Lower lobe of right lung (tissue), 2 donors: ENCODE measurements at regions not wholly inside any gene's neighbourhood (a gene's known extent, or its start where the extent isn't known, plus 50 kb on each side); places are given as distances from the start of the nearest gene placed in this dataset.
A peak's percentile ranks its signal among the peaks of the same experiment; 100 is the strongest.

Experiments used
- ATAC-seq, 2 donors: fragments of 200-7000 bp; cut with Tn5 transposase; one replicate each; pipeline ENCODE4 v1.9.1; 2020 to 2022; ENCODE audit warnings: mild to moderate bottlenecking in 2 of 2, moderate library complexity in 2 of 2
- DNase-seq: peaks from one replicate; pipeline ENCODE4 v3.0.0-alpha.2; 2020
- H3K27ac ChIP-seq: fragments of 200-600 bp; one replicate; pipeline ENCODE4 v1.8.0; 2022
- H3K27me3 ChIP-seq: fragments of 200-600 bp; one replicate; pipeline ENCODE4 v1.8.0; 2022; ENCODE audit warnings: low read depth
- H3K36me3 ChIP-seq: fragments of 200-600 bp; one replicate; pipeline ENCODE4 v1.8.0; 2022; ENCODE audit warnings: mild to moderate bottlenecking
- H3K4me1 ChIP-seq: fragments of 200-600 bp; one replicate; pipeline ENCODE4 v1.8.0; 2022
- H3K4me3 ChIP-seq: fragments of 200-600 bp; one replicate; pipeline ENCODE4 v1.8.0; 2022; ENCODE audit warnings: mild to moderate bottlenecking
- H3K9me3 ChIP-seq: fragments of 200-600 bp; one replicate; pipeline ENCODE4 v1.8.0; 2022
- CTCF ChIP-seq: fragments of 200-600 bp; IDR thresholded peaks from one replicate; pipeline ENCODE4 v1.8.0; 2022; ENCODE audit warnings: antibody characterized with exemption, mild to moderate bottlenecking
- intact Hi-C: fragments of 100-400 bp; cut with DNase I; formaldehyde crosslinking; loops from one replicate; pipeline ENCODE4 v1.11.0; 2022
- donor health status: DM: no; HTN: yes; CAD: no; lungs with severe emphysema.

GRCh38 chr12:128069359-128069997, 197.5 kb upstream of the TMEM132C start:
- TF ChIP-seq CTCF: peak; percentile 53
- ATAC-seq (no peak), DNase-seq (no peak)
- H3K4me1 ChIP-seq: no peaks in the 10 kb centered on the region
- no peaks in the 10 kb centered on the region for H3K27me3 ChIP-seq
- H3K9me3 ChIP-seq: no peaks in the 10 kb centered on the region
- H3K27ac ChIP-seq: no peak overlapping the region
- no peak overlapping the region for H3K4me3 ChIP-seq
- H3K36me3 ChIP-seq: no peaks in the 10 kb centered on the region
- intact Hi-C loops: no loop called here

- H3K27me3 ChIP-seq: no peaks in the 10 kb centered on the region
- no peaks in the 10 kb centered on the region for H3K9me3 ChIP-seq
- no peak overlapping the region for H3K4me3 ChIP-seq
- intact Hi-C loops: no loop called here
- H3K4me1 ChIP-seq: no peaks in the 10 kb centered on the region
- no peak for DNase-seq
- TF ChIP-seq CTCF: no peak
- no peak overlapping the region for H3K27ac ChIP-seq
- no peaks in the 10 kb centered on the region for H3K36me3 ChIP-seq
- no peak for ATAC-seq
Observed at GRCh38 chr12:128073937-128074336, 193.0 kb upstream of the TMEM132C start.

DNA sequence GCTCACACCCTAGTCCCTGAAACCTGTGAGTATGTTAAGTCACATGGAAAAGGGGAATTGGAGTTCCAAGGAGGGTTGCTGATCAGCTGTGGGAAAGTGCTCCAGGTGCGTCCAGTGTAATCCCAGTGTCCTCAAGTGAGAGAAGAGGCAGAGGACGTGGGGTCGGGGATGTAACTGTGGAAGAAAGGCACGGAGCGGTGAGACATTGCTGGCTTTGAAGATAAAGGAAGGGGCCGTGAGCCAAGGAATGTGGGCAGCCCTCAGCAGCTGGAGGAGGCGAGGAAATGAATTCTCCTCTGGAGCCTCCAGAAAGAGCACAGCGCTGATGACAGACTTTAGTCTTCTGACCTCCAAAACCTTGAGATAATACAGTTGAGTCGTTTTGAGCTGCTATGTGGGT, 191.6 kb upstream of the TMEM132C start:
- Histone ChIP-seq H3K4me3 (no peak overlapping the region), H3K4me1 (no peaks in the 10 kb centered on the region), H3K9me3 (no peaks in the 10 kb centered on the region), H3K27me3 (no peaks in the 10 kb centered on the region), H3K27ac (no peak overlapping the region), H3K36me3 (no peaks in the 10 kb centered on the region)
- TF ChIP-seq CTCF: no peak
- DNase-seq: no peak
- ATAC-seq: no peak
- intact Hi-C loops: no loop called here

DNA sequence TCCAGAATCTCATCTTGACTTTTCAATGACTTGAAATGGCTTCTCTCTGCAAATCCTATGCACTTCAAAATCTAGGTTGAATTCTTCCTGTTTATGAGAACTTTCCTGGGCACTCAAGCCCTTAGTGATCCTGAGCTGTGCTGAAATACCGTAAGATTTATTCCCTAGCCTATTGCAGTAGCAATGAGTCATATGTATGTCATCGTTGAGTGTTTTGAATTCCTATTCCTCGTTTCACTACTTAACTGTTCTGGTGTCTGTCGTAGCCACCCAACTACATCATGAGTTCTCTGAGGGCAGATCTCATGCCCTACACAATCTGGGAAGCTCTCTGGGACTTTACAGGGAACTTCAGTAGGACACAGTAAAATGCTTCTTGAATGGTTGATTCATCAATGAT, 190.8 kb upstream of the TMEM132C start:
- no peak for TF ChIP-seq CTCF
- Histone ChIP-seq H3K9me3 (no peaks in the 10 kb centered on the region), H3K27ac (no peak overlapping the region), H3K4me1 (no peaks in the 10 kb centered on the region), H3K27me3 (no peaks in the 10 kb centered on the region), H3K4me3 (no peak overlapping the region), H3K36me3 (no peaks in the 10 kb centered on the region)
- DNase-seq (no peak), ATAC-seq (no peak)
- intact Hi-C loops: no loop called here

GRCh38 chr12:128077211-128077916, 189.6 kb upstream of the TMEM132C start:
- intact Hi-C loops: no loop called here
- DNase-seq: no peak
- no peaks in the 10 kb centered on the region for H3K9me3 ChIP-seq
- no peak for TF ChIP-seq CTCF
- H3K4me3 ChIP-seq: no peak overlapping the region
- H3K27ac ChIP-seq: no peak overlapping the region
- H3K4me1 ChIP-seq: no peaks in the 10 kb centered on the region
- no peak for ATAC-seq
- H3K36me3 ChIP-seq: no peaks in the 10 kb centered on the region
- H3K27me3 ChIP-seq: no peaks in the 10 kb centered on the region
